ENCODE measurements at regions not wholly inside any gene's neighbourhood (a gene's known extent, or its start where the extent isn't known, plus 50 kb on each side); places are given as distances from the start of the nearest gene placed in this dataset.

- no peak for TF ChIP-seq CTCF (conservative IDR thresholded peaks at IDR 0.05)
- H3K27ac ChIP-seq, result no peak overlapping the region
Observed at GRCh38 chr7:41571573-41571972, 131.3 kb downstream of the INHBA start.

GRCh38 chr7:41570766-41571165, 132.1 kb downstream of the INHBA start:
- H3K27ac ChIP-seq, result no peak overlapping the region
- no peak for TF ChIP-seq CTCF (conservative IDR thresholded peaks at IDR 0.05)

GRCh38 chr7:41568135-41568534, 134.8 kb downstream of the INHBA start:
- no peak overlapping the region for H3K27ac ChIP-seq
- TF ChIP-seq CTCF (conservative IDR thresholded peaks at IDR 0.05), result no peak

GRCh38 chr7:41567731-41568114, 135.2 kb downstream of the INHBA start:
- H3K27ac ChIP-seq, result no peak overlapping the region
- no peak for TF ChIP-seq CTCF (conservative IDR thresholded peaks at IDR 0.05)

- no peak overlapping the region for H3K27ac ChIP-seq
- TF ChIP-seq CTCF (conservative IDR thresholded peaks at IDR 0.05), result no peak
Observed at GRCh38 chr7:41567031-41567730, 135.7 kb downstream of the INHBA start.

GRCh38 chr7:41566581-41566980, 136.3 kb downstream of the INHBA start:
- TF ChIP-seq CTCF (conservative IDR thresholded peaks at IDR 0.05), result no peak
- H3K27ac ChIP-seq, result no peak overlapping the region

- no peak for TF ChIP-seq CTCF (conservative IDR thresholded peaks at IDR 0.05)
- H3K27ac ChIP-seq, result no peak overlapping the region
Observed at GRCh38 chr7:41565655-41566054, 137.2 kb downstream of the INHBA start.
